ENCODE measurements at regions not wholly inside any gene's neighbourhood (a gene's known extent, or its start where the extent isn't known, plus 50 kb on each side); places are given as distances from the start of the nearest gene placed in this dataset.
"Not testable (repeated sequence)": the region's sequence is repeated elsewhere in the genome, so short reads cannot be mapped to it uniquely, and the experiment has no call there.

GRCh38 chr7:149930374-149931068, 56.8 kb downstream of the ATP6V0E2 start:
- not testable (repeated sequence) for H2AFZ ChIP-seq (ENCODE audit: low read depth, low read length); H3K9me3 ChIP-seq (ENCODE audit: low read length); H3K36me3 ChIP-seq (ENCODE audit: insufficient read depth, low read length); H3K4me3 ChIP-seq (ENCODE audit: low read length); H3K4me1 ChIP-seq (ENCODE audit: insufficient read depth, low read length); H3K27me3 ChIP-seq (ENCODE audit: insufficient read depth, low read length)

GRCh38 chr7:149933776-149934175, 60.0 kb downstream of the ATP6V0E2 start:
- not testable (repeated sequence) for H3K36me3 ChIP-seq (ENCODE audit: insufficient read depth, low read length); H3K27me3 ChIP-seq (ENCODE audit: insufficient read depth, low read length); H2AFZ ChIP-seq (ENCODE audit: low read depth, low read length); H3K4me3 ChIP-seq (ENCODE audit: low read length); H3K4me1 ChIP-seq (ENCODE audit: insufficient read depth, low read length); H3K9me3 ChIP-seq (ENCODE audit: low read length)

GRCh38 chr7:149947346-149947745, 73.6 kb downstream of the ATP6V0E2 start:
- not testable (repeated sequence) for H3K4me3 ChIP-seq (ENCODE audit: low read length)

GRCh38 chr7:149948444-149948843, 74.7 kb downstream of the ATP6V0E2 start:
- H2AFZ ChIP-seq (ENCODE audit: low read depth, low read length); H3K36me3 ChIP-seq (ENCODE audit: insufficient read depth, low read length); H3K4me3 ChIP-seq (ENCODE audit: low read length); H3K9me3 ChIP-seq (ENCODE audit: low read length); H3K27me3 ChIP-seq (ENCODE audit: insufficient read depth, low read length); H3K4me1 ChIP-seq (ENCODE audit: insufficient read depth, low read length): not testable (repeated sequence)

More at GRCh38 chr7:149947346-149947745, 73.6 kb downstream of the ATP6V0E2 start:
- H3K27me3 ChIP-seq (ENCODE audit: insufficient read depth, low read length); H2AFZ ChIP-seq (ENCODE audit: low read depth, low read length); H3K9me3 ChIP-seq (ENCODE audit: low read length); H3K4me1 ChIP-seq (ENCODE audit: insufficient read depth, low read length); H3K36me3 ChIP-seq (ENCODE audit: insufficient read depth, low read length): not testable (repeated sequence)

GRCh38 chr7:149949863-149950577, 76.3 kb downstream of the ATP6V0E2 start:
- H3K27me3 ChIP-seq (ENCODE audit: insufficient read depth, low read length); H2AFZ ChIP-seq (ENCODE audit: low read depth, low read length); H3K36me3 ChIP-seq (ENCODE audit: insufficient read depth, low read length); H3K9me3 ChIP-seq (ENCODE audit: low read length); H3K4me3 ChIP-seq (ENCODE audit: low read length); H3K4me1 ChIP-seq (ENCODE audit: insufficient read depth, low read length): not testable (repeated sequence)

- H2AFZ ChIP-seq (ENCODE audit: low read depth, low read length); H3K4me3 ChIP-seq (ENCODE audit: low read length); H3K4me1 ChIP-seq (ENCODE audit: insufficient read depth, low read length); H3K36me3 ChIP-seq (ENCODE audit: insufficient read depth, low read length); H3K9me3 ChIP-seq (ENCODE audit: low read length); H3K27me3 ChIP-seq (ENCODE audit: insufficient read depth, low read length): not testable (repeated sequence)
Observed at GRCh38 chr7:149950578-149950924, 76.8 kb downstream of the ATP6V0E2 start.

GRCh38 chr7:149951579-149951978, 77.8 kb downstream of the ATP6V0E2 start:
- H3K4me1 ChIP-seq (ENCODE audit: insufficient read depth, low read length); H3K9me3 ChIP-seq (ENCODE audit: low read length); H3K4me3 ChIP-seq (ENCODE audit: low read length); H3K27me3 ChIP-seq (ENCODE audit: insufficient read depth, low read length); H3K36me3 ChIP-seq (ENCODE audit: insufficient read depth, low read length); H2AFZ ChIP-seq (ENCODE audit: low read depth, low read length): not testable (repeated sequence)

- not testable (repeated sequence) for H2AFZ ChIP-seq (ENCODE audit: low read depth, low read length); H3K4me1 ChIP-seq (ENCODE audit: insufficient read depth, low read length); H3K36me3 ChIP-seq (ENCODE audit: insufficient read depth, low read length); H3K9me3 ChIP-seq (ENCODE audit: low read length); H3K4me3 ChIP-seq (ENCODE audit: low read length); H3K27me3 ChIP-seq (ENCODE audit: insufficient read depth, low read length)
Observed at GRCh38 chr7:149958880-149959279, 85.1 kb downstream of the ATP6V0E2 start.

GRCh38 chr7:149960863-149961262, 87.1 kb downstream of the ATP6V0E2 start:
- H3K4me3 ChIP-seq (ENCODE audit: low read length); H3K4me1 ChIP-seq (ENCODE audit: insufficient read depth, low read length); H3K36me3 ChIP-seq (ENCODE audit: insufficient read depth, low read length); H2AFZ ChIP-seq (ENCODE audit: low read depth, low read length); H3K27me3 ChIP-seq (ENCODE audit: insufficient read depth, low read length); H3K9me3 ChIP-seq (ENCODE audit: low read length): not testable (repeated sequence)

- not testable (repeated sequence) for H3K4me3 ChIP-seq (ENCODE audit: low read length); H3K27me3 ChIP-seq (ENCODE audit: insufficient read depth, low read length); H3K9me3 ChIP-seq (ENCODE audit: low read length); H2AFZ ChIP-seq (ENCODE audit: low read depth, low read length); H3K4me1 ChIP-seq (ENCODE audit: insufficient read depth, low read length); H3K36me3 ChIP-seq (ENCODE audit: insufficient read depth, low read length)
Observed at GRCh38 chr7:149961878-149962277, 88.1 kb downstream of the ATP6V0E2 start.

- H3K4me1 ChIP-seq (ENCODE audit: insufficient read depth, low read length); H3K36me3 ChIP-seq (ENCODE audit: insufficient read depth, low read length); H3K4me3 ChIP-seq (ENCODE audit: low read length); H2AFZ ChIP-seq (ENCODE audit: low read depth, low read length); H3K9me3 ChIP-seq (ENCODE audit: low read length); H3K27me3 ChIP-seq (ENCODE audit: insufficient read depth, low read length): not testable (repeated sequence)
Observed at GRCh38 chr7:149962685-149963319, 89.0 kb downstream of the ATP6V0E2 start.

GRCh38 chr7:149963985-149964384, 90.2 kb downstream of the ATP6V0E2 start:
- H2AFZ ChIP-seq (ENCODE audit: low read depth, low read length); H3K4me3 ChIP-seq (ENCODE audit: low read length); H3K9me3 ChIP-seq (ENCODE audit: low read length); H3K27me3 ChIP-seq (ENCODE audit: insufficient read depth, low read length); H3K36me3 ChIP-seq (ENCODE audit: insufficient read depth, low read length); H3K4me1 ChIP-seq (ENCODE audit: insufficient read depth, low read length): not testable (repeated sequence)

- H3K4me1 ChIP-seq (ENCODE audit: insufficient read depth, low read length); H3K27me3 ChIP-seq (ENCODE audit: insufficient read depth, low read length); H3K4me3 ChIP-seq (ENCODE audit: low read length); H2AFZ ChIP-seq (ENCODE audit: low read depth, low read length); H3K36me3 ChIP-seq (ENCODE audit: insufficient read depth, low read length); H3K9me3 ChIP-seq (ENCODE audit: low read length): not testable (repeated sequence)
Observed at GRCh38 chr7:149966444-149966843, 92.7 kb downstream of the ATP6V0E2 start.

GRCh38 chr7:149972977-149973376, 99.2 kb downstream of the ATP6V0E2 start:
- not testable (repeated sequence) for H3K4me3 ChIP-seq (ENCODE audit: low read length); H3K9me3 ChIP-seq (ENCODE audit: low read length); H3K36me3 ChIP-seq (ENCODE audit: insufficient read depth, low read length); H3K27me3 ChIP-seq (ENCODE audit: insufficient read depth, low read length); H3K4me1 ChIP-seq (ENCODE audit: insufficient read depth, low read length); H2AFZ ChIP-seq (ENCODE audit: low read depth, low read length)

All from neuron (in vitro differentiated cells).